Esophagus (tissue), 2 donors: ENCODE measurements at regions not wholly inside any gene's neighbourhood (a gene's known extent, or its start where the extent isn't known, plus 50 kb on each side); places are given as distances from the start of the nearest gene placed in this dataset.

ENCODE experiments used
- H3K27ac ChIP-seq, 2 donors: one replicate each; pipeline ENCODE4 v1.5.1; 2013; ENCODE audit warnings: low read depth in 2 of 2, mild to moderate bottlenecking in 2 of 2, inconsistent platforms in 1 of 2, low read length in 1 of 2, moderate library complexity in 1 of 2
- H3K27me3 ChIP-seq, 2 donors: one replicate each; pipeline ENCODE4 v1.6.1; 2013; ENCODE audit warnings: low read length in 2 of 2, control low read depth in 1 of 2, mild to moderate bottlenecking in 1 of 2; ENCODE audit not compliant: insufficient read depth in 2 of 2, control insufficient read depth in 1 of 2
- H3K36me3 ChIP-seq, 2 donors: one replicate each; pipeline ENCODE4 v1.6.1; 2013; ENCODE audit warnings: low read length in 1 of 2; ENCODE audit not compliant: control insufficient read depth in 2 of 2, insufficient read depth in 2 of 2
- H3K4me1 ChIP-seq, 2 donors: one replicate each; pipeline ENCODE4 v1.6.1; 2013; ENCODE audit warnings: low read length in 1 of 2; ENCODE audit not compliant: control insufficient read depth in 2 of 2, insufficient read depth in 2 of 2
- H3K4me3 ChIP-seq, 2 donors: one replicate each; pipeline ENCODE4 v1.5.1; 2013; ENCODE audit warnings: low read length in 2 of 2, mild to moderate bottlenecking in 2 of 2, low read depth in 1 of 2, moderate library complexity in 1 of 2
- H3K9me3 ChIP-seq, 2 donors: one replicate each; pipeline ENCODE4 v1.6.1; 2013; ENCODE audit warnings: mild to moderate bottlenecking in 2 of 2, low read depth in 1 of 2, low read length in 1 of 2, moderate library complexity in 1 of 2; ENCODE audit not compliant: control insufficient read depth in 2 of 2, insufficient read depth in 1 of 2
- WGBS, 2 donors: extraction: QIAGEN DNeasy Blood & Tissue Kit; methylation state at CpG; one replicate each; pipeline ENCODE4 v1.1.7; 2013; 5-methylcytosine and 5-hydroxymethylcytosine counted together
- donor health status: healthy with polysubstance abuse.
- donor health status: Bipolar disorder and iron deficiency.

DNA sequence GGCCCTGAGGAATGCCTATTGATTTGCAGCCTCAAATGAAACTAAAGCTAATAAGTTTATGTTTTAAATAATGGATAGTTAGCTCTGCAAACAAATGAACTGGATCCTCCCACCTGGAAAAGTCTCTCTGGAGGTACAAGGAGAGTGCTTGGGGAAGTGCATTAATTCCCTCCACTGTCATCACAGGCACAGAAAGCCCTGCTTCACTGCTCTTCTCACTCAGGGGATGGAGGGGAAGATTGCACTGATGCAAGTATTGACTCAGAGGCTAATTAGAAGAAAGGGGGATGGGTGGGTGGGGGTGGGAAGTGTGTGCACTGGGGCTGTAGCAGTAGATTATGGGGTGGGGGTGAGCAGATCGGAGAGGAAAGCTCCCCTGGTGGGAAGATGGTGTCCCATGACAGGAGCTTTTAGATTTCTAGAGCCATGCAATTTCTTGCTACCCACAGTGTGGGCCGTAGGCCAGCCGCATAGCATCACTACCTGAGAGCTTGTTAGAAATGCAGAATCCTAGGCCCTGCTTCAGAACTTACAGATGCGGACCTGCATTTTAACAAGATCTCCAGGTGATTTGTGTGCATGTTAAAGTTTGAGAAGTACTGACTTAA is 163.9 kb downstream of the HIPK3 start:
- H3K4me1 ChIP-seq = no peaks in the 10 kb centered on the region
- no peak overlapping the region for H3K4me3 ChIP-seq
- 91% methylated on average over 4 of the region's 4 CpGs for whole genome bisulfite sequencing, 2 donors

DNA sequence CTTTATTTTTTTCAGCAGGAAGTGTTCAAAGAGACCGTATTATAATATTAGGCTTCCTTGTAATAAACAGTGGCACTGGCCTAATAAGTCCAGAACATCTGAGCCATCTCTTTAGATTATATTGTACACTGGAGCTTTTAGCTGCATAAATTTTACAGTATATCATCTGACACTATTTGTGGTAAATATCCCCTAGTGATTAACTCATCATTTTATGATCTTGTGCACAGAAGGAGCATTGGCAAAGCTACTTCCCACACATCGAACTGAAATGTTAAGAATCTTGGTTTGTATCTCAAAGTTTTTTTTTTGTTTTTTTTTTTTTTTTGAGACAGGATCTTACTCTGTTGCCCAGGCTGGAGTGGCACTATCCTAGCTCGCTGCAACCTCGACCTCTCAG is 162.7 kb downstream of the HIPK3 start:
- Histone ChIP-seq H3K27me3 (no peaks in the 10 kb centered on the region), H3K27ac (no peak overlapping the region), H3K9me3 (no peaks in the 10 kb centered on the region), H3K4me1 (no peaks in the 10 kb centered on the region), H3K36me3 (no peaks in the 10 kb centered on the region), H3K4me3 (no peak overlapping the region)
- WGBS, 2 donors = 81 to 86% methylated on average over 4 of the region's 4 CpGs

More for the DNA sequence above, 163.9 kb downstream of the HIPK3 start:
- Histone ChIP-seq H3K27ac (no peak overlapping the region), H3K27me3 (no peaks in the 10 kb centered on the region), H3K9me3 (no peaks in the 10 kb centered on the region), H3K36me3 (no peaks in the 10 kb centered on the region)

GRCh38 chr11:33417121-33417520 is 159.9 kb downstream of the HIPK3 start:
- H3K4me1 ChIP-seq = no peaks in the 10 kb centered on the region
- 89 to 92% methylated on average over 7 of the region's 7 CpGs for WGBS, 2 donors
- no peaks in the 10 kb centered on the region for H3K9me3 ChIP-seq

DNA sequence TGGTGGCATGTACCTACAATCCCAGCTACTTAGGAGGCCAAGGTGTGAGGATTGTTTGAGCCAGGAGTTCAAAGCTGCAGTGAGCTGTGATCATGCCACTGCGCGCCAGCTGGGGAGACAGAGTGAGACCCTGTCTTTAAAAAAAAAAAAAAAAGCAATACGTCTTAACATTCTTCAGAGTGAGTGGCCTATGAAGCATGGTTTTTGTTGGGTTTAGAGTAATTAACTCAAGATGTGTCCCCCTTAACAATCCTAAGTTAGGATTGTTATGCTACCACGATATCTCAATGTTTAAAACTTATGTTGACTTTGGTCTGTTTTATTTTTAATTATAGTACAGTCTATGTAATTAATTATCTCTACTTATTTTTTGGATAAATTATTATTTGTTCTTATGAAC is 156.1 kb downstream of the HIPK3 start:
- no peaks in the 10 kb centered on the region for H3K36me3 ChIP-seq
- no peaks in the 10 kb centered on the region for H3K9me3 ChIP-seq
- H3K27ac ChIP-seq = no peak overlapping the region
- no peak overlapping the region for H3K4me3 ChIP-seq
- H3K27me3 ChIP-seq = no peaks in the 10 kb centered on the region
- 71 to 74% methylated on average over 4 of the region's 4 CpGs for WGBS, 2 donors
- H3K4me1 ChIP-seq = no peaks in the 10 kb centered on the region

More at GRCh38 chr11:33417121-33417520, 159.9 kb downstream of the HIPK3 start:
- Histone ChIP-seq H3K27me3 (no peaks in the 10 kb centered on the region), H3K36me3 (no peaks in the 10 kb centered on the region), H3K4me3 (no peak overlapping the region), H3K27ac (no peak overlapping the region)

GRCh38 chr11:33412241-33412640 is 155.1 kb downstream of the HIPK3 start:
- Histone ChIP-seq H3K36me3 (no peaks in the 10 kb centered on the region), H3K4me3 (no peak overlapping the region), H3K4me1 (no peaks in the 10 kb centered on the region), H3K9me3 (no peaks in the 10 kb centered on the region), H3K27ac (no peak overlapping the region), H3K27me3 (no peaks in the 10 kb centered on the region)

DNA sequence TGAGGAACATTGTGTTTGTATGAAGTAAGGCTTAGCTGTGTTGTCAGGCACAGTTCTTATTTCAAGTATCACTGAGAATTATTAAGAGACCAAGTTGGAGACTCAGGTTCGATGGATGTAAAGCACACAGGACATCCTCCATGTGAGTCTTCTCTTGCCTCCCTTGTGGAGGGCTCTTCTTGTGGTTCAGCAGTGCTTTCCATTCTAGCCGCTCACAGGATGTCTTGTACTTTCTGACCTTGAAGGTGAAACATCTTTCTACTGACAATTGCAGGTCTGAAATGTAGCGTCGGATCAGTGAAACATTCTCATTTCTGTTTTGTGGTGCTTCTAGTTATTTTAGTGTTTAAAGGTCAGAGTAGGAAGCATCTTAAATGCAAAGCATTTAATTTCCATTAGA is 154.6 kb downstream of the HIPK3 start:
- Histone ChIP-seq H3K4me3 (no peak overlapping the region), H3K9me3 (no peaks in the 10 kb centered on the region), H3K36me3 (no peaks in the 10 kb centered on the region), H3K27ac (no peak overlapping the region), H3K4me1 (no peaks in the 10 kb centered on the region), H3K27me3 (no peaks in the 10 kb centered on the region)
- WGBS, 2 donors = 83 to 86% methylated on average over 4 of the region's 4 CpGs

GRCh38 chr11:33410086-33410765 is 153.0 kb downstream of the HIPK3 start:
- H3K36me3 ChIP-seq = no peaks in the 10 kb centered on the region
- no peaks in the 10 kb centered on the region for H3K4me1 ChIP-seq
- H3K9me3 ChIP-seq = no peaks in the 10 kb centered on the region
- WGBS, 2 donors = 65 to 73% methylated on average over 4 of the region's 4 CpGs
- no peak overlapping the region for H3K27ac ChIP-seq
- no peaks in the 10 kb centered on the region for H3K27me3 ChIP-seq
- H3K4me3 ChIP-seq = no peak overlapping the region
